ENCODE measurements at regions not wholly inside any gene's neighbourhood (a gene's known extent, or its start where the extent isn't known, plus 50 kb on each side); places are given as distances from the start of the nearest gene placed in this dataset.

DNA sequence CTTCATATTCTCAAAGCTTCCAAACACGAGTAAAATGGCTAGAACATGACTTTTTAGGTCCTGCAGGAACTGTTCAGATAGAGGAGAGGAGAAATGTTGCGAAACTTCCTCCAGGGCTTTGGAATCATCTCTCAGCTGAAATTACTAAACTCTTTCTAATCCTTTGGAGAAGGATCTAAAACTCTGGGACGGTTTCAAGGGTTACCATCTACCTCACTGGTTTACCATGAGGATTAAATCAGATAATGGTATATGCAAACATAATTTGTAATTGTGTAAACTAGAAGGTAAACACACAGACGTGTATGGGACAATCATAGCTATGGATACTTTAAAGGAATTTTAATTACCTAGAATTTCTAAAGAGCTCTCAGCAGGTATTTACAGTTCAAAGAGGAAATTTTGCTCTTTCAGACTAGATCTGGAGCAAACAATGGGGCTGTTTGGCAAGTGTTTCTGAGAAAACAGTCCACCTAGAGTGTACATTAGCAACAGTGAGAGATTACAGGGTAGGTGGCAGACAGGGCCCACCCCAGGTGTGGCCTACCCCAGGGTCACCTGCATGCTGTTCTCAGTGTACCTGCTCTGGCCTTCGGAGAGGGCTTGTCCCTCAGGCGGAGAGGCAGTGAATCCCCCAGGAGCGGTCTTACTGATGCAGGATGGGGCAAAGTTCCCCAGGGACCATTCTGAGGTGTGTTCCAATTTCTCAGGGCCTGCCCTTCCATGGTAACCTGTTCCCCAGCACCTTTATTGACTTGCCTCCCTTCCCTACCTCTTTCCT is 124.7 kb upstream of the MAX start (continued):
- TF ChIP-seq, protein P1, sequence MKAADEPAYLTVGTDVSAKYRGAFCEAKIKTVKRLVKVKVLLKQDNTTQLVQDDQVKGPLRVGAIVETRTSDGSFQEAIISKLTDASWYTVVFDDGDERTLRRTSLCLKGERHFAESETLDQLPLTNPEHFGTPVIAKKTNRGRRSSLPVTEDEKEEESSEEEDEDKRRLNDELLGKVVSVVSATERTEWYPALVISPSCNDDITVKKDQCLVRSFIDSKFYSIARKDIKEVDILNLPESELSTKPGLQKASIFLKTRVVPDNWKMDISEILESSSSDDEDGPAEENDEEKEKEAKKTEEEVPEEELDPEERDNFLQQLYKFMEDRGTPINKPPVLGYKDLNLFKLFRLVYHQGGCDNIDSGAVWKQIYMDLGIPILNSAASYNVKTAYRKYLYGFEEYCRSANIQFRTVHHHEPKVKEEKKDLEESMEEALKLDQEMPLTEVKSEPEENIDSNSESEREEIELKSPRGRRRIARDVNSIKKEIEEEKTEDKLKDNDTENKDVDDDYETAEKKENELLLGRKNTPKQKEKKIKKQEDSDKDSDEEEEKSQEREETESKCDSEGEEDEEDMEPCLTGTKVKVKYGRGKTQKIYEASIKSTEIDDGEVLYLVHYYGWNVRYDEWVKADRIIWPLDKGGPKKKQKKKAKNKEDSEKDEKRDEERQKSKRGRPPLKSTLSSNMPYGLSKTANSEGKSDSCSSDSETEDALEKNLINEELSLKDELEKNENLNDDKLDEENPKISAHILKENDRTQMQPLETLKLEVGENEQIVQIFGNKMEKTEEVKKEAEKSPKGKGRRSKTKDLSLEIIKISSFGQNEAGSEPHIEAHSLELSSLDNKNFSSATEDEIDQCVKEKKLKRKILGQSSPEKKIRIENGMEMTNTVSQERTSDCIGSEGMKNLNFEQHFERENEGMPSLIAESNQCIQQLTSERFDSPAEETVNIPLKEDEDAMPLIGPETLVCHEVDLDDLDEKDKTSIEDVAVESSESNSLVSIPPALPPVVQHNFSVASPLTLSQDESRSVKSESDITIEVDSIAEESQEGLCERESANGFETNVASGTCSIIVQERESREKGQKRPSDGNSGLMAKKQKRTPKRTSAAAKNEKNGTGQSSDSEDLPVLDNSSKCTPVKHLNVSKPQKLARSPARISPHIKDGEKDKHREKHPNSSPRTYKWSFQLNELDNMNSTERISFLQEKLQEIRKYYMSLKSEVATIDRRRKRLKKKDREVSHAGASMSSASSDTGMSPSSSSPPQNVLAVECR (CRISPR knock-in tag; IDR thresholded peaks at IDR 0.05; ENCODE audit: borderline replicate concordance) = peak; percentile 28; the same call in 1 of the 2 replicates
- TF ChIP-seq MATR3 (CRISPR knock-in tag; IDR thresholded peaks at IDR 0.05) = no peak
- peak; percentile 66 for TF ChIP-seq RXRB (CRISPR knock-in tag; IDR thresholded peaks at IDR 0.05; ENCODE audit: borderline replicate concordance)
- no peak for TF ChIP-seq KLF13 (CRISPR knock-in tag; IDR thresholded peaks at IDR 0.05)
- TF ChIP-seq KLF6 (CRISPR knock-in tag; IDR thresholded peaks at IDR 0.05) = no peak
- TF ChIP-seq THYN1 (CRISPR knock-in tag; IDR thresholded peaks at IDR 0.05; ENCODE audit: borderline replicate concordance, low read depth) = no peak
- 0 out of 2 replicates have a peak, but pooled peaks have one; percentile 11 for TF ChIP-seq ZNF124 (CRISPR knock-in tag; IDR thresholded peaks at IDR 0.05)
- TF ChIP-seq, protein P2, sequence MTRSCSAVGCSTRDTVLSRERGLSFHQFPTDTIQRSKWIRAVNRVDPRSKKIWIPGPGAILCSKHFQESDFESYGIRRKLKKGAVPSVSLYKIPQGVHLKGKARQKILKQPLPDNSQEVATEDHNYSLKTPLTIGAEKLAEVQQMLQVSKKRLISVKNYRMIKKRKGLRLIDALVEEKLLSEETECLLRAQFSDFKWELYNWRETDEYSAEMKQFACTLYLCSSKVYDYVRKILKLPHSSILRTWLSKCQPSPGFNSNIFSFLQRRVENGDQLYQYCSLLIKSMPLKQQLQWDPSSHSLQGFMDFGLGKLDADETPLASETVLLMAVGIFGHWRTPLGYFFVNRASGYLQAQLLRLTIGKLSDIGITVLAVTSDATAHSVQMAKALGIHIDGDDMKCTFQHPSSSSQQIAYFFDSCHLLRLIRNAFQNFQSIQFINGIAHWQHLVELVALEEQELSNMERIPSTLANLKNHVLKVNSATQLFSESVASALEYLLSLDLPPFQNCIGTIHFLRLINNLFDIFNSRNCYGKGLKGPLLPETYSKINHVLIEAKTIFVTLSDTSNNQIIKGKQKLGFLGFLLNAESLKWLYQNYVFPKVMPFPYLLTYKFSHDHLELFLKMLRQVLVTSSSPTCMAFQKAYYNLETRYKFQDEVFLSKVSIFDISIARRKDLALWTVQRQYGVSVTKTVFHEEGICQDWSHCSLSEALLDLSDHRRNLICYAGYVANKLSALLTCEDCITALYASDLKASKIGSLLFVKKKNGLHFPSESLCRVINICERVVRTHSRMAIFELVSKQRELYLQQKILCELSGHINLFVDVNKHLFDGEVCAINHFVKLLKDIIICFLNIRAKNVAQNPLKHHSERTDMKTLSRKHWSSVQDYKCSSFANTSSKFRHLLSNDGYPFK (CRISPR knock-in tag; IDR thresholded peaks at IDR 0.05; ENCODE audit: borderline replicate concordance) = no peak
- TF ChIP-seq FOXK2 (IDR thresholded peaks at IDR 0.05) = peak; percentile 83
- no peak for TF ChIP-seq ZNF468 (CRISPR knock-in tag; IDR thresholded peaks at IDR 0.05)
- TF ChIP-seq TAF1 (CRISPR knock-in tag; IDR thresholded peaks at IDR 0.05) = no peak; the same call in 1 of the 2 replicates
- TF ChIP-seq MYC (CRISPR knock-in tag; IDR thresholded peaks at IDR 0.05; ENCODE audit: borderline replicate concordance) = no peak; the same call in 1 of the 2 replicates
- TF ChIP-seq ZNF672 (CRISPR knock-in tag; IDR thresholded peaks at IDR 0.05) = no peak
- TF ChIP-seq, protein P3, sequence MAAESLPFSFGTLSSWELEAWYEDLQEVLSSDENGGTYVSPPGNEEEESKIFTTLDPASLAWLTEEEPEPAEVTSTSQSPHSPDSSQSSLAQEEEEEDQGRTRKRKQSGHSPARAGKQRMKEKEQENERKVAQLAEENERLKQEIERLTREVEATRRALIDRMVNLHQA (CRISPR knock-in tag; IDR thresholded peaks at IDR 0.05) = no peak
- TF ChIP-seq ZNF232 (CRISPR knock-in tag; IDR thresholded peaks at IDR 0.05; ENCODE audit: borderline replicate concordance) = no peak
- TF ChIP-seq FOXM1 (CRISPR knock-in tag; IDR thresholded peaks at IDR 0.05) = no peak
- no peak for TF ChIP-seq SP4 (CRISPR knock-in tag; IDR thresholded peaks at IDR 0.05)
- TF ChIP-seq ZNF251 (CRISPR knock-in tag; IDR thresholded peaks at IDR 0.05) = no peak
